ENCODE measurements at regions not wholly inside any gene's neighbourhood (a gene's known extent, or its start where the extent isn't known, plus 50 kb on each side); places are given as distances from the start of the nearest gene placed in this dataset.

DNA sequence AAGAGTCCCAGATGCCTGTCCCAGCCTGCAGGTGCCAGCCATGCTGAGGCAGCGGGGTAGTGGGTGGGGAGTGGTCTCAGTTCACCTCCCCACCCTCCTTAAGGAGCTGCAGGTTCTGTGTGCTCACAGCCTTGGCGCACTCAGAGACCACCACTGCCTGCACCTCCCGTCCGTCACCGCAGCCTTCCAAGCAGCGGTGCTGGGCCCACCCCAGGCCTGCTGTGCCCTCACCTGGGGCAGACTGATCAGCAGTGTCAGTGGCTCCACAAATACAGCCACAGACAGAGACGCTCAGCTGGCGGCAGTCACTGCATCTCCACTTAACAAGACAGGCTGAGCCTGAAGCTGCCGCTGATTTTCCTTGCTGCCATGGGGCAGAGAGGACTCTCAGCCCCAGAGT lies 120.2 kb downstream of the RFLNA start:
- H3K4me3 ChIP-seq (ENCODE audit: low read length) = no peak overlapping the region
- no peak overlapping the region for H3K4me2 ChIP-seq (ENCODE audit: low read depth, low read length, poor library complexity, severe bottlenecking)
- no peaks in the 10 kb centered on the region for H3K36me3 ChIP-seq (ENCODE audit: insufficient read depth, low read length)
- DNase-seq = no peak
- no peak overlapping the region for H2AFZ ChIP-seq (ENCODE audit: low read length)
- no peak overlapping the region for H3K9ac ChIP-seq (ENCODE audit: low read length)
- no peak overlapping the region for H3K27ac ChIP-seq (ENCODE audit: low read length)
- H3K9me3 ChIP-seq (ENCODE audit: low read length) = no peaks in the 10 kb centered on the region
- H4K20me1 ChIP-seq (ENCODE audit: insufficient read depth, low read depth, low read length) = no peaks in the 10 kb centered on the region
- no peaks in the 10 kb centered on the region for H3K9me2 ChIP-seq (replicated peaks; ENCODE audit: insufficient read depth, low read length)
- peaks cover 33% of the 10 kb centered on the region; the same call in 1 of the 2 replicates for H3K79me2 ChIP-seq (ENCODE audit: low read length)
- H3K4me1 ChIP-seq (ENCODE audit: low read length) = no peaks in the 10 kb centered on the region
- H3K27me3 ChIP-seq (ENCODE audit: low read length) = no peaks in the 10 kb centered on the region

DNA sequence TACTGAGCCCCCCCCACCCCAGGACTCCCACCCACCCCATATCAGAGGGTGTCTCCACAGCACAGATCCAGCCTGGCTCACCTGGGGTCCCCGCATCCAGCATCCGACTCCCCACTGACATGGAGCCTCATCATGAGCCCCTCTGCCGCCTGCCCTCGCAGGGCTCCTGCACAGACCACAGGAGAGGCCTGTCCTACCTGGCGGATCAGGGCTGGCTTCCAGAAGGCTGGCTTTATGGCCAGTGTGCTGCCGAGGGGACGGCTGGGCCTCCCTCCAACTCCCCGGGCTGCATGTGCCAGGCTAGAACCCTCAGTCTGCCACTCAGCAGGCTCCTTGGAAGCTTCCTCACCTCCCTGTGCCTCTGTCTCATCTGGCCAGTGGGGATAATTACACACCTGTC lies 119.0 kb downstream of the RFLNA start:
- Histone ChIP-seq H3K4me1 (ENCODE audit: low read length) (no peaks in the 10 kb centered on the region), H3K9ac (ENCODE audit: low read length) (no peak overlapping the region), H4K20me1 (ENCODE audit: insufficient read depth, low read depth, low read length) (no peaks in the 10 kb centered on the region), H3K27ac (ENCODE audit: low read length) (no peak overlapping the region), H3K9me2 (replicated peaks; ENCODE audit: insufficient read depth, low read length) (no peaks in the 10 kb centered on the region), H3K79me2 (ENCODE audit: low read length) (peaks cover 33% of the 10 kb centered on the region; the same call in 1 of the 2 replicates), H3K27me3 (ENCODE audit: low read length) (no peaks in the 10 kb centered on the region), H2AFZ (ENCODE audit: low read length) (no peak overlapping the region), H3K4me3 (ENCODE audit: low read length) (no peak overlapping the region), H3K36me3 (ENCODE audit: insufficient read depth, low read length) (no peaks in the 10 kb centered on the region), H3K4me2 (ENCODE audit: low read depth, low read length, poor library complexity, severe bottlenecking) (no peak overlapping the region), H3K9me3 (ENCODE audit: low read length) (no peaks in the 10 kb centered on the region)
- DNase-seq = no peak

DNA sequence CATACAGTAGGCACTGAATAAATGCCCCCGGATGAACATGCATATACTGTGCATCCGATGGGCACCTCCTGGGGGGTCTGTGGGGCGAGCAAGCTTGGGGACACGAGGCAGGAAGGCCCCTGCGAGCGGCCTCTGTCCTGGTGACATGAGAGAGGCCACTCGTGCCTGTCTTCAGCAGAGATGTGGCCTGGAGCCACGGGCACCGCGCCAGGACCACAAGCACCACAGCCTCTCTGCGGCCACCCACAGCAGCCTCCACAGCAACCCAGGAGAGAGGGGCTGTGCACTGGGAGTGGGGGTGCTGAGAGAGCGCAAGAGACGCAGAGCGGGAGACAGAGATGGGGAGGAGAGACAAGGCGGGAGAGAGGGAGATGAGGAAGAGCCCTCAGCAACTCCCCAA lies 118.5 kb downstream of the RFLNA start:
- H3K9ac ChIP-seq (ENCODE audit: low read length) = no peak overlapping the region

DNA sequence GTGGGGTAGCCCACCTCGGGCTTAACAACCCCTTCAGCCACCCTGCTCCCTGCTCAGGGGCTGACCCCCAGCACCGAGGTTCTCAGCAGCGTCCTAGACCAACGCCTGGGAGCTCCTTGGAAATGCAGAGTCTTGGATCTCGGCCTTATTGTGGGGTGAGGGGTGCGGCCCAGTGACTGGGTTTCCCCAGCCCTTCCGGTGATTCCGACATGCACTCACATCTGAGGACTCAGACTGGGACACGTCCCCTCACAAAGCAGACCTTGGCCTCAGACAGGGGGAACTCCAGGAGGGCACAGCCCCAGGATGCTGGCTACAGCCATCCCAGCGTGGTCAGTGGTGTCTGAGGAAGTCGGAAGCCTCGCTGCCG lies 117.7 kb downstream of the RFLNA start:
- no peaks in the 10 kb centered on the region for H3K27me3 ChIP-seq (ENCODE audit: low read length)
- no peaks in the 10 kb centered on the region for H4K20me1 ChIP-seq (ENCODE audit: insufficient read depth, low read depth, low read length)
- no peak overlapping the region for H3K4me3 ChIP-seq (ENCODE audit: low read length)
- no peaks in the 10 kb centered on the region for H3K36me3 ChIP-seq (ENCODE audit: insufficient read depth, low read length)
- DNase-seq = no peak
- no peak overlapping the region for H2AFZ ChIP-seq (ENCODE audit: low read length)
- H3K4me1 ChIP-seq (ENCODE audit: low read length) = no peaks in the 10 kb centered on the region
- no peak overlapping the region for H3K9ac ChIP-seq (ENCODE audit: low read length)
- no peak overlapping the region for H3K27ac ChIP-seq (ENCODE audit: low read length)
- H3K79me2 ChIP-seq (ENCODE audit: low read length) = peaks cover 32% of the 10 kb centered on the region; the same call in 1 of the 2 replicates
- no peaks in the 10 kb centered on the region for H3K9me3 ChIP-seq (ENCODE audit: low read length)
- H3K4me2 ChIP-seq (ENCODE audit: low read depth, low read length, poor library complexity, severe bottlenecking) = no peak overlapping the region
- no peaks in the 10 kb centered on the region for H3K9me2 ChIP-seq (replicated peaks; ENCODE audit: insufficient read depth, low read length)

More for the DNA sequence above, 118.5 kb downstream of the RFLNA start:
- H3K27ac ChIP-seq (ENCODE audit: low read length) = no peak overlapping the region
- no peak overlapping the region for H3K4me3 ChIP-seq (ENCODE audit: low read length)
- H2AFZ ChIP-seq (ENCODE audit: low read length) = no peak overlapping the region
- no peaks in the 10 kb centered on the region for H3K9me3 ChIP-seq (ENCODE audit: low read length)
- H3K79me2 ChIP-seq (ENCODE audit: low read length) = peaks cover 33% of the 10 kb centered on the region; the same call in 1 of the 2 replicates
- DNase-seq = no peak
- no peak overlapping the region for H3K4me2 ChIP-seq (ENCODE audit: low read depth, low read length, poor library complexity, severe bottlenecking)
- H3K36me3 ChIP-seq (ENCODE audit: insufficient read depth, low read length) = no peaks in the 10 kb centered on the region
- no peaks in the 10 kb centered on the region for H4K20me1 ChIP-seq (ENCODE audit: insufficient read depth, low read depth, low read length)
- no peaks in the 10 kb centered on the region for H3K9me2 ChIP-seq (replicated peaks; ENCODE audit: insufficient read depth, low read length)
- no peaks in the 10 kb centered on the region for H3K4me1 ChIP-seq (ENCODE audit: low read length)
- no peaks in the 10 kb centered on the region for H3K27me3 ChIP-seq (ENCODE audit: low read length)

DNA sequence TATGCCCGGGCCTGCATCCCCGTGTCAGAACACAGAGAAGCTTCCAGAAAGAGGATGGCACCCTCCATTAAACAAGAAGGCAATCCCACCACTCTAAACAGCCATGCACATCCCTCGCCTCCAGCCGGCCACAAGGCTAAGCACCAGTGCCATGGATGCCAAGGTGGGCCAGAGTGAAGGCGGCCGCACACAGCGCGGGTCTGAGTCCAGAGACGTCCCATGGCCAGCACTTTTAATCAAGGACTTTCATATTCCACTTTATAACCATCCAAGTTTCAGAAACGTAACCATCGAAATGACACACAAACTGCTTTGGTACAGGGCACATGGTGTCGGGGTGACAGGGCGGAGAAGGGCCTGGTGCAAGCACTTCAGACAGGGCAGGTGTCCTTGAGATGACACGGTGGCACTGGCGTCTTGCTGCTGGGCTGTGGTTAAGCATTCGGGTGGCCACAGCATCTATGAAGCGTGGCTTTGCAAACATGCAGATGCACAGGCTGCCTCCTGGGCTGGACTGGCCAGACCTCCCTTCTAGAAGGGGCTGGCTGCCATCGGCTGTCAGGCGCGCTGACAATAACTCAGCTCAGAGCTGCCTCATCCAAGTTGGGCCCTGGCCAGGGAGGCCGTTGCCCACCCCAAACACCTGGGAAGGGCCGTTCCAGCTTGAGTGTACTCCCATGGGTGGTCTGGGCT lies 117.2 kb downstream of the RFLNA start:
- Histone ChIP-seq H3K36me3 (ENCODE audit: insufficient read depth, low read length) (no peaks in the 10 kb centered on the region), H3K27me3 (ENCODE audit: low read length) (no peaks in the 10 kb centered on the region), H3K9ac (ENCODE audit: low read length) (no peak overlapping the region), H3K4me2 (ENCODE audit: low read depth, low read length, poor library complexity, severe bottlenecking) (no peak overlapping the region), H4K20me1 (ENCODE audit: insufficient read depth, low read depth, low read length) (no peaks in the 10 kb centered on the region), H3K27ac (ENCODE audit: low read length) (no peak overlapping the region), H3K4me3 (ENCODE audit: low read length) (no peak overlapping the region), H3K79me2 (ENCODE audit: low read length) (peaks cover 30% of the 10 kb centered on the region; the same call in 1 of the 2 replicates), H3K9me2 (replicated peaks; ENCODE audit: insufficient read depth, low read length) (no peaks in the 10 kb centered on the region), H2AFZ (ENCODE audit: low read length) (no peak overlapping the region), H3K9me3 (ENCODE audit: low read length) (no peaks in the 10 kb centered on the region), H3K4me1 (ENCODE audit: low read length) (no peaks in the 10 kb centered on the region)
- DNase-seq = no peak

DNA sequence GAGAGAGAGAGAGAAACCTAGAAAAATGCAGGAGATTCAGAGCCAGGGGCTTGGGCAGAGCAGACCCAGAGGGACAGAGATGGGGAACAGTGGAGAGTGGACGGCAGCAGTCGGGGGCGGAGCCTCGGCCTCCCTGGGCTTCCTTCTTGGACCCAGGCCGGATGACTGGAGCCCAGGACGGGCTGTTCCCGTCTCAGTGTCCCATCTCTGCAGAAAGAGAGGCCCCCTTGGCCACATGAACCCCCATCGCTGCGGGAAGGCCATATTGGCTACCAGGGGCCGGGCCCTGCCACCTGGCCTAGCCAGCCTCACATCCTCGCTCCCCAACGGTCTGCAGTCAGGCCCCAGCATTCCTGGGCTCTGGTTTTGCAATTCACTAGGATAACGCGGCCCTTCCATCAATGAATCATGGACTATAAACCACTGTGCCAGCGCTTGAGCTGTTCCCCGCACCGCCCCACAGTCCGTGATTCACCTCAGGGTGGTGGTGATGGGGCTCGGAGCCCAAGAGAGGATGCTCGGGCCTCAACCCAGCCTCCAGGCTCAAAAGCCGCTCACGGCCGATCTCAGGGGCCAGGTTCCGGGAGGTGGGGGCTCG lies 116.5 kb downstream of the RFLNA start:
- Histone ChIP-seq H3K79me2 (ENCODE audit: low read length) (peaks cover 31% of the 10 kb centered on the region; the same call in 1 of the 2 replicates), H3K4me2 (ENCODE audit: low read depth, low read length, poor library complexity, severe bottlenecking) (no peak overlapping the region), H3K9me3 (ENCODE audit: low read length) (no peaks in the 10 kb centered on the region), H3K9me2 (replicated peaks; ENCODE audit: insufficient read depth, low read length) (no peaks in the 10 kb centered on the region), H3K27ac (ENCODE audit: low read length) (no peak overlapping the region), H3K9ac (ENCODE audit: low read length) (no peak overlapping the region), H4K20me1 (ENCODE audit: insufficient read depth, low read depth, low read length) (no peaks in the 10 kb centered on the region), H3K4me3 (ENCODE audit: low read length) (no peak overlapping the region), H3K4me1 (ENCODE audit: low read length) (no peaks in the 10 kb centered on the region), H2AFZ (ENCODE audit: low read length) (no peak overlapping the region), H3K27me3 (ENCODE audit: low read length) (no peaks in the 10 kb centered on the region), H3K36me3 (ENCODE audit: insufficient read depth, low read length) (no peaks in the 10 kb centered on the region)
- DNase-seq = no peak

DNA sequence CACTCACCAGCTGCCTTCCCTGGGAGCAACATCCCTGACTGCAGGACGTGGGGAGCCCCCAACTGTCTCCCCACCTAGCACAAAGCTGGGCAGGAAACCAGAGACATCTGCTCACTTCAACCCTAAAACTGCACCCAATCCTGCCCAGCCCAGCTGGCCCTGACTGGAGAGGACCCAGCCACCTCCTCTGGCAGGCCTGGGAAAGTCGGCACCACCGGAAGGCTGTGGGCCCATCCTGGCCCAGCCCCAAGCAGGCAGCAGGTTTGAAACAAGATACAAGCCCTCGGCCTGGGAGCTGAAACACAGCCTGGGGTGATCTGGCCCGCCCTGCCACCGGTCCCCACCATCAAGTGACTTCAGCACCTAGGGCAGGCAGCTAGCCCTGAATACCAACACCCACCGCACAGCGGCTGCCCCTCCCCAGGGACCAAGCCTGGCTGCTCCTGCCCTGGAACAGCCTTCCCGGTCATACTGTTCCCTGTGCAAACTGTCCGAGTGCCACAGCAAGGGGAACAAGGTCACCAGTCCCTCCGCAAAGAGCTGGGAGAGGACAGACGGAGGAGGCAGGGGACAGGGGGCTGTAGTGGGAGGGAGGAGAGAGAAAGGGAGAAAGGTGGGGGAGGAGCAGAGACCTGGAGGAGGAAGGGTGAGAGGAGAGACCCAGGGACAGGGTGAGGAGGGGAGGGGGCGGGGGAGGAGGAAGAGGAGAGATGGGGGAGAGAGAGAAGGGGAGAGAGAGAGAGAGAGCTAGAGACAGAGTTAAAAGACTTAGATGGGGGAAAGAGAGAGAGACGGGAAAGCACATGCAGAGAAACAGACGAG lies 115.7 kb downstream of the RFLNA start:
- H3K9me3 ChIP-seq (ENCODE audit: low read length) = no peaks in the 10 kb centered on the region
- no peaks in the 10 kb centered on the region for H3K4me1 ChIP-seq (ENCODE audit: low read length)
- no peak overlapping the region for H3K4me2 ChIP-seq (ENCODE audit: low read depth, low read length, poor library complexity, severe bottlenecking)
- no peak for DNase-seq
- no peak overlapping the region for H3K4me3 ChIP-seq (ENCODE audit: low read length)
- H4K20me1 ChIP-seq (ENCODE audit: insufficient read depth, low read depth, low read length) = no peaks in the 10 kb centered on the region
- H3K79me2 ChIP-seq (ENCODE audit: low read length) = peaks cover 31% of the 10 kb centered on the region; the same call in 1 of the 2 replicates
- H3K27me3 ChIP-seq (ENCODE audit: low read length) = no peaks in the 10 kb centered on the region
- H3K36me3 ChIP-seq (ENCODE audit: insufficient read depth, low read length) = no peaks in the 10 kb centered on the region
- H3K9me2 ChIP-seq (replicated peaks; ENCODE audit: insufficient read depth, low read length) = no peaks in the 10 kb centered on the region
- H3K9ac ChIP-seq (ENCODE audit: low read length) = no peak overlapping the region
- no peak overlapping the region for H3K27ac ChIP-seq (ENCODE audit: low read length)
- H2AFZ ChIP-seq (ENCODE audit: low read length) = no peak overlapping the region

DNA sequence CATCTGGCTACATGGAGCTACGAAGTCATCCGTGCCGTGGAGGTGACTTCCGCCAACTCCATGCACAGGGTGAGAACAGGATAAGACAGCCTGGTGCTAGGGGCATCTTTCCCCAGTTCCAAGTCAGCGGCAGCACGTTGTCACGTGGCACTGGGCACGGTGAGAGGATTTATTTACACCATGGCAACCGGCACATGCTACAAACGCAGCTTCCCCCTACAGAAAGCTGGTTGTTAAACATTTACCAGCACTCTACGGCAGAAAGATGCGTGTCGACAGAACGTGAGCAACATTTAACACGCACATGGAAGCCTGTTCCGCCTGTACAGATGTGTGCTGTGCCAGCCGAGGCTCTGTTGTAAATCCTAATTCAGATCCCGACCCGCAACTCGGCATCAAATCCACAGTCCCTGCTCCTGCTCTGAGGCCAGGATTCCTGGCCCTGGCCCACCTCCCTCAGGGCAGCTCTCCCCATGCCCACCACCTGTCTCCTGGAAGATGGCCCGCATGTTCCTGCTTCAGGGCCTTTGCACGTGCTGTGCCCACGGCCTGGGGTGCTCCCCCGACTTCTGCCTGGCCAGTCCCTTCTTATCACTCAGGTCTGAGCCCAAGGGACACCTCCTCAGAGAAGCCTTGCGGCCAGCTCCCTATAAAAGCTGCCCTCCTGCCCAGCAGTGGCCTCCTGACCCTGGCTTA lies 114.1 kb downstream of the RFLNA start:
- peaks cover 21% of the 10 kb centered on the region; the same call in 1 of the 2 replicates for H3K79me2 ChIP-seq (ENCODE audit: low read length)
- no peak overlapping the region for H3K4me2 ChIP-seq (ENCODE audit: low read depth, low read length, poor library complexity, severe bottlenecking)
- no peaks in the 10 kb centered on the region for H3K4me1 ChIP-seq (ENCODE audit: low read length)
- H3K27me3 ChIP-seq (ENCODE audit: low read length) = no peaks in the 10 kb centered on the region
- H3K9me3 ChIP-seq (ENCODE audit: low read length) = no peaks in the 10 kb centered on the region
- no peak overlapping the region for H2AFZ ChIP-seq (ENCODE audit: low read length)
- H3K4me3 ChIP-seq (ENCODE audit: low read length) = no peak overlapping the region
- H3K27ac ChIP-seq (ENCODE audit: low read length) = no peak overlapping the region
- H3K9me2 ChIP-seq (replicated peaks; ENCODE audit: insufficient read depth, low read length) = no peaks in the 10 kb centered on the region
- no peak overlapping the region for H3K9ac ChIP-seq (ENCODE audit: low read length)
- no peaks in the 10 kb centered on the region for H3K36me3 ChIP-seq (ENCODE audit: insufficient read depth, low read length)
- no peak for DNase-seq
- 0 out of 2 replicates have a peak, but pooled peaks cover 4% of the 10 kb centered on the region for H4K20me1 ChIP-seq (ENCODE audit: insufficient read depth, low read depth, low read length)

Measured in Karpas-422 (cell line).